ENCODE measurements at regions not wholly inside any gene's neighbourhood (a gene's known extent, or its start where the extent isn't known, plus 50 kb on each side); places are given as distances from the start of the nearest gene placed in this dataset.

- no peaks in the 10 kb centered on the region for H3K9me3 ChIP-seq
- no peaks in the 10 kb centered on the region for H3K36me3 ChIP-seq (replicated peaks in 1 of 2; ENCODE audit: insufficient read depth in 1 of 2, low read depth in 2 of 2)
- peak overlapping the region in 2 of 4 donors; percentile 16 to 23 for H3K27ac ChIP-seq
- TF ChIP-seq CTCF (IDR thresholded peaks at IDR 0.05): no peak
- TF ChIP-seq POLR2A (IDR thresholded peaks at IDR 0.05): no peak
- H3K4me3 ChIP-seq: no peak overlapping the region
- intact Hi-C loops (cut with DNase I): no loop called here
- no peak for DNase-seq
- no peaks in the 10 kb centered on the region for H3K27me3 ChIP-seq
- ATAC-seq: peak; percentile 33
- WGBS, 2 donors: 53 to 64% methylated on average over 4 of the region's 4 CpGs
- H3K4me1 ChIP-seq: no peaks in the 10 kb centered on the region
Measured at GRCh38 chr7:21304808-21305375, 123.0 kb upstream of the SP4 start.

GRCh38 chr7:21305455-21306235 lies 122.2 kb upstream of the SP4 start:
- no peaks in the 10 kb centered on the region for H3K36me3 ChIP-seq (replicated peaks in 1 of 2; ENCODE audit: insufficient read depth in 1 of 2, low read depth in 2 of 2)
- no peaks in the 10 kb centered on the region for H3K4me1 ChIP-seq
- 33 to 37% methylated on average over 3 of the region's 3 CpGs for WGBS, 2 donors
- intact Hi-C loops (cut with DNase I): no loop called here
- no peak for DNase-seq
- no peaks in the 10 kb centered on the region for H3K9me3 ChIP-seq
- ATAC-seq: peak; percentile 27
- no peak overlapping the region for H3K4me3 ChIP-seq
- H3K27ac ChIP-seq: peak overlapping the region in 2 of 4 donors; percentile 16 to 23
- no peaks in the 10 kb centered on the region for H3K27me3 ChIP-seq
- TF ChIP-seq POLR2A (IDR thresholded peaks at IDR 0.05) (no peak), CTCF (IDR thresholded peaks at IDR 0.05) (no peak)

- DNase-seq: no peak
- Histone ChIP-seq H3K27me3 (no peaks in the 10 kb centered on the region), H3K4me3 (no peak overlapping the region), H3K36me3 (replicated peaks in 1 of 2; ENCODE audit: insufficient read depth in 1 of 2, low read depth in 2 of 2) (no peaks in the 10 kb centered on the region), H3K9me3 (no peaks in the 10 kb centered on the region), H3K27ac (no peak overlapping the region), H3K4me1 (no peaks in the 10 kb centered on the region)
- WGBS, 2 donors: 58 to 65% methylated on average over 2 of the region's 2 CpGs
- ATAC-seq: no peak
- TF ChIP-seq CTCF (IDR thresholded peaks at IDR 0.05): no peak
- TF ChIP-seq POLR2A (IDR thresholded peaks at IDR 0.05): no peak
- intact Hi-C loops (cut with DNase I): no loop called here
Measured at GRCh38 chr7:21314954-21315353, 112.9 kb upstream of the SP4 start.

GRCh38 chr7:21317966-21318915 lies 109.6 kb upstream of the SP4 start:
- no peaks in the 10 kb centered on the region for H3K36me3 ChIP-seq (replicated peaks in 1 of 2; ENCODE audit: insufficient read depth in 1 of 2, low read depth in 2 of 2)
- no peaks in the 10 kb centered on the region for H3K9me3 ChIP-seq
- no peak for ATAC-seq
- H3K4me1 ChIP-seq: no peaks in the 10 kb centered on the region
- no peak overlapping the region for H3K4me3 ChIP-seq
- TF ChIP-seq POLR2A (IDR thresholded peaks at IDR 0.05) (no peak), CTCF (IDR thresholded peaks at IDR 0.05) (no peak)
- WGBS, 2 donors: 66 to 76% methylated on average over 6 of the region's 6 CpGs
- no peak for DNase-seq
- H3K27me3 ChIP-seq: no peaks in the 10 kb centered on the region
- intact Hi-C loops (cut with DNase I): no loop called here
- H3K27ac ChIP-seq: no peak overlapping the region
